ENCODE measurements at regions not wholly inside any gene's neighbourhood (a gene's known extent, or its start where the extent isn't known, plus 50 kb on each side); places are given as distances from the start of the nearest gene placed in this dataset.

GRCh38 chr2:105553538-105554196 is 154.8 kb upstream of the FHL2 start:
- Histone ChIP-seq H3K4me3 (ENCODE audit: low read depth, low read length) (peak overlapping the region; percentile 38; the same call in 1 of the 2 replicates), H3K4me1 (ENCODE audit: control insufficient read depth, insufficient read depth, low read length, unreplicated experiment) (peaks cover 13% of the 10 kb centered on the region), H3K36me3 (ENCODE audit: insufficient read depth, low read length) (no peaks in the 10 kb centered on the region), H3K27me3 (ENCODE audit: insufficient read depth, low read length) (peaks cover 51% of the 10 kb centered on the region), H2AFZ (ENCODE audit: low read length, unreplicated experiment) (no peak overlapping the region), H3K27ac (ENCODE audit: low read depth, low read length) (no peak overlapping the region), H3K79me2 (ENCODE audit: control insufficient read depth, insufficient read depth, low read length, unreplicated experiment) (no peaks in the 10 kb centered on the region)

- H3K36me3 ChIP-seq (ENCODE audit: insufficient read depth, low read length): no peaks in the 10 kb centered on the region
- H3K79me2 ChIP-seq (ENCODE audit: control insufficient read depth, insufficient read depth, low read length, unreplicated experiment): no peaks in the 10 kb centered on the region
- no peak overlapping the region for H3K27ac ChIP-seq (ENCODE audit: low read depth, low read length)
- H2AFZ ChIP-seq (ENCODE audit: low read length, unreplicated experiment): no peak overlapping the region
- H3K4me1 ChIP-seq (ENCODE audit: control insufficient read depth, insufficient read depth, low read length, unreplicated experiment): no peaks in the 10 kb centered on the region
- peaks cover 14% of the 10 kb centered on the region for H3K27me3 ChIP-seq (ENCODE audit: insufficient read depth, low read length)
- no peak overlapping the region for H3K4me3 ChIP-seq (ENCODE audit: low read depth, low read length)
Measured at GRCh38 chr2:105546628-105546974, 147.8 kb upstream of the FHL2 start.

- Histone ChIP-seq H3K4me1 (ENCODE audit: control insufficient read depth, insufficient read depth, low read length, unreplicated experiment) (peaks cover 2% of the 10 kb centered on the region), H3K36me3 (ENCODE audit: insufficient read depth, low read length) (no peaks in the 10 kb centered on the region), H2AFZ (ENCODE audit: low read length, unreplicated experiment) (no peak overlapping the region), H3K27me3 (ENCODE audit: insufficient read depth, low read length) (peaks cover 14% of the 10 kb centered on the region), H3K4me3 (ENCODE audit: low read depth, low read length) (no peak overlapping the region), H3K27ac (ENCODE audit: low read depth, low read length) (no peak overlapping the region), H3K79me2 (ENCODE audit: control insufficient read depth, insufficient read depth, low read length, unreplicated experiment) (no peaks in the 10 kb centered on the region)
Measured at GRCh38 chr2:105545730-105546627, 147.1 kb upstream of the FHL2 start.

- no peaks in the 10 kb centered on the region for H3K79me2 ChIP-seq (ENCODE audit: control insufficient read depth, insufficient read depth, low read length, unreplicated experiment)
- no peaks in the 10 kb centered on the region for H3K36me3 ChIP-seq (ENCODE audit: insufficient read depth, low read length)
- peaks cover 12% of the 10 kb centered on the region for H3K4me1 ChIP-seq (ENCODE audit: control insufficient read depth, insufficient read depth, low read length, unreplicated experiment)
- no peak overlapping the region for H3K4me3 ChIP-seq (ENCODE audit: low read depth, low read length)
- H3K27ac ChIP-seq (ENCODE audit: low read depth, low read length): no peak overlapping the region
- H3K27me3 ChIP-seq (ENCODE audit: insufficient read depth, low read length): peaks cover 14% of the 10 kb centered on the region
- no peak overlapping the region for H2AFZ ChIP-seq (ENCODE audit: low read length, unreplicated experiment)
Measured at GRCh38 chr2:105544591-105545377, 145.9 kb upstream of the FHL2 start.

- Histone ChIP-seq H3K36me3 (ENCODE audit: insufficient read depth, low read length) (no peaks in the 10 kb centered on the region), H3K4me1 (ENCODE audit: control insufficient read depth, insufficient read depth, low read length, unreplicated experiment) (peaks cover 12% of the 10 kb centered on the region), H3K27me3 (ENCODE audit: insufficient read depth, low read length) (peaks cover 13% of the 10 kb centered on the region), H3K27ac (ENCODE audit: low read depth, low read length) (no peak overlapping the region), H3K79me2 (ENCODE audit: control insufficient read depth, insufficient read depth, low read length, unreplicated experiment) (no peaks in the 10 kb centered on the region), H3K4me3 (ENCODE audit: low read depth, low read length) (no peak overlapping the region), H2AFZ (ENCODE audit: low read length, unreplicated experiment) (no peak overlapping the region)
Measured at GRCh38 chr2:105541189-105542050, 142.6 kb upstream of the FHL2 start.

- Histone ChIP-seq H3K79me2 (ENCODE audit: control insufficient read depth, insufficient read depth, low read length, unreplicated experiment) (no peaks in the 10 kb centered on the region), H3K27ac (ENCODE audit: low read depth, low read length) (no peak overlapping the region), H3K36me3 (ENCODE audit: insufficient read depth, low read length) (no peaks in the 10 kb centered on the region), H2AFZ (ENCODE audit: low read length, unreplicated experiment) (no peak overlapping the region), H3K4me1 (ENCODE audit: control insufficient read depth, insufficient read depth, low read length, unreplicated experiment) (peaks cover 12% of the 10 kb centered on the region), H3K27me3 (ENCODE audit: insufficient read depth, low read length) (peaks cover 16% of the 10 kb centered on the region), H3K4me3 (ENCODE audit: low read depth, low read length) (no peak overlapping the region)
Measured at GRCh38 chr2:105540642-105541041, 141.8 kb upstream of the FHL2 start.

GRCh38 chr2:105539331-105539730 is 140.5 kb upstream of the FHL2 start:
- Histone ChIP-seq H3K27me3 (ENCODE audit: insufficient read depth, low read length) (peaks cover 19% of the 10 kb centered on the region), H2AFZ (ENCODE audit: low read length, unreplicated experiment) (no peak overlapping the region), H3K79me2 (ENCODE audit: control insufficient read depth, insufficient read depth, low read length, unreplicated experiment) (no peaks in the 10 kb centered on the region), H3K27ac (ENCODE audit: low read depth, low read length) (no peak overlapping the region), H3K36me3 (ENCODE audit: insufficient read depth, low read length) (no peaks in the 10 kb centered on the region), H3K4me3 (ENCODE audit: low read depth, low read length) (no peak overlapping the region), H3K4me1 (ENCODE audit: control insufficient read depth, insufficient read depth, low read length, unreplicated experiment) (peaks cover 12% of the 10 kb centered on the region)

- Histone ChIP-seq H3K4me1 (ENCODE audit: control insufficient read depth, insufficient read depth, low read length, unreplicated experiment) (peaks cover 12% of the 10 kb centered on the region), H2AFZ (ENCODE audit: low read length, unreplicated experiment) (no peak overlapping the region), H3K27ac (ENCODE audit: low read depth, low read length) (no peak overlapping the region), H3K4me3 (ENCODE audit: low read depth, low read length) (no peak overlapping the region), H3K79me2 (ENCODE audit: control insufficient read depth, insufficient read depth, low read length, unreplicated experiment) (no peaks in the 10 kb centered on the region), H3K27me3 (ENCODE audit: insufficient read depth, low read length) (peaks cover 19% of the 10 kb centered on the region), H3K36me3 (ENCODE audit: insufficient read depth, low read length) (no peaks in the 10 kb centered on the region)
Measured at GRCh38 chr2:105538840-105539239, 140.0 kb upstream of the FHL2 start.

- peaks cover 19% of the 10 kb centered on the region for H3K27me3 ChIP-seq (ENCODE audit: insufficient read depth, low read length)
- H3K27ac ChIP-seq (ENCODE audit: low read depth, low read length): no peak overlapping the region
- no peaks in the 10 kb centered on the region for H3K36me3 ChIP-seq (ENCODE audit: insufficient read depth, low read length)
- no peak overlapping the region for H2AFZ ChIP-seq (ENCODE audit: low read length, unreplicated experiment)
- H3K4me1 ChIP-seq (ENCODE audit: control insufficient read depth, insufficient read depth, low read length, unreplicated experiment): peaks cover 12% of the 10 kb centered on the region
- H3K4me3 ChIP-seq (ENCODE audit: low read depth, low read length): no peak overlapping the region
- H3K79me2 ChIP-seq (ENCODE audit: control insufficient read depth, insufficient read depth, low read length, unreplicated experiment): no peaks in the 10 kb centered on the region
Measured at GRCh38 chr2:105537920-105538319, 139.1 kb upstream of the FHL2 start.

GRCh38 chr2:105537466-105537865 is 138.6 kb upstream of the FHL2 start:
- Histone ChIP-seq H3K27me3 (ENCODE audit: insufficient read depth, low read length) (peaks cover 19% of the 10 kb centered on the region), H3K27ac (ENCODE audit: low read depth, low read length) (no peak overlapping the region), H3K79me2 (ENCODE audit: control insufficient read depth, insufficient read depth, low read length, unreplicated experiment) (no peaks in the 10 kb centered on the region), H3K4me3 (ENCODE audit: low read depth, low read length) (no peak overlapping the region), H3K36me3 (ENCODE audit: insufficient read depth, low read length) (no peaks in the 10 kb centered on the region), H3K4me1 (ENCODE audit: control insufficient read depth, insufficient read depth, low read length, unreplicated experiment) (peaks cover 12% of the 10 kb centered on the region), H2AFZ (ENCODE audit: low read length, unreplicated experiment) (no peak overlapping the region)
